GM19025 (cell line): ENCODE measurements at regions not wholly inside any gene's neighbourhood (a gene's known extent, or its start where the extent isn't known, plus 50 kb on each side); places are given as distances from the start of the nearest gene placed in this dataset.

ENCODE experiments used
- ATAC-seq: cut with Tn5 transposase; IDR thresholded peaks from one replicate; pipeline ENCODE4 v1.9.1; 2021; ENCODE audit warnings: mild to moderate bottlenecking, low read depth, moderate library complexity; ENCODE audit not compliant: unreplicated experiment

GRCh38 chr4:71923070-71923469 lies 108.7 kb upstream of the NPFFR2 start:
- ATAC-seq, result no peak

GRCh38 chr4:71930459-71930858 lies 101.3 kb upstream of the NPFFR2 start:
- no peak for ATAC-seq

GRCh38 chr4:71932941-71933340 lies 98.9 kb upstream of the NPFFR2 start:
- no peak for ATAC-seq

- ATAC-seq, result no peak
These were observed 93.0 kb upstream of the NPFFR2 start for GRCh38 chr4:71938776-71939175.

GRCh38 chr4:71941001-71941400 lies 90.8 kb upstream of the NPFFR2 start:
- ATAC-seq, result no peak

- ATAC-seq, result no peak
These were observed 86.8 kb upstream of the NPFFR2 start for GRCh38 chr4:71944956-71945355.

- ATAC-seq, result no peak
These were observed 86.0 kb upstream of the NPFFR2 start for GRCh38 chr4:71945791-71946190.

- no peak for ATAC-seq
These were observed 72.8 kb upstream of the NPFFR2 start for GRCh38 chr4:71958978-71959377.

GRCh38 chr4:71962622-71963264 lies 69.1 kb upstream of the NPFFR2 start:
- no peak for ATAC-seq

GRCh38 chr4:71974681-71975080 lies 57.1 kb upstream of the NPFFR2 start:
- no peak for ATAC-seq

GRCh38 chr4:71976523-71976922 lies 55.3 kb upstream of the NPFFR2 start:
- no peak for ATAC-seq

- no peak for ATAC-seq
These were observed 53.5 kb upstream of the NPFFR2 start for GRCh38 chr4:71978210-71978835.

GRCh38 chr4:71980976-71981375 lies 50.8 kb upstream of the NPFFR2 start:
- ATAC-seq, result no peak
